Stimulated activated CD8-positive, alpha-beta memory T cell treated with anti-CD3 and anti-CD28 coated beads, Interleukin-12 subunit alpha, Interleukin-12 subunit beta, amount 100 ng/mL, for 1 hour (primary cell): ENCODE measurements at regions not wholly inside any gene's neighbourhood (a gene's known extent, or its start where the extent isn't known, plus 50 kb on each side); places are given as distances from the start of the nearest gene placed in this dataset.

Experiments
- DNase-seq: peaks from one replicate; pipeline ENCODE4 v3.0.0-alpha.2; 2020; ENCODE audit warnings: low read depth

GRCh38 chr2:18465979-18466378, 94.5 kb downstream of the RDH14 start:
- DNase-seq, result no peak

GRCh38 chr2:18464913-18465312, 95.5 kb downstream of the RDH14 start:
- no peak for DNase-seq

GRCh38 chr2:18456026-18456425, 104.4 kb downstream of the RDH14 start:
- no peak for DNase-seq

DNA sequence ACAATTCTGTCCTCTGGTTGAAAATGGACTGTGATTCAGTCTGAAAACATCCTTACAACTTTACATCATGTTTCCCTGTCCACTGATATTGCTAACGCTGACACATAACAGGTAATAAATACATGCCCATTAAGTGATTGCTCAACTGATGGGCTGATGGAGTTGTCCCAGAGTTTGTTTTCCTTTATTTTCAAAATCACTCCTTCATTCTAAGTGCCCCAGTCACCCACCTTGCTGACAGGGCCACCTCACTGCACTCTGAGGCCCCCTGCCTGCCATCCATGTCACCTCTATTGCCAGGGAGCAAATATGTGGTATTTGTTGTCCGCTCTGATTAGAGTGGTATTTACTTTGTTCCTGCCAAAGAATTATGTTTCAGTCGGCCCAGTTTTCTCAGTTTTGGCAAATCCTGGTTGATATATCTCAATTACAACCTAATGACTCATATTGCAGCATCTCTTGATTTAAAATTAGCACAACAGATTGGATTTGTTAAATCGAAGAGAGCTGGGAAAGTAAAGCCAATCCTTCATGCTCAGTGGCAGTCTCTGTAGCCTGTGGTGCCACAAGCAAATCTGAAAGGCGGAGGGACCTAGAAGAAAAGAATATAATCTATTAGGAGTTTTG, 105.1 kb downstream of the RDH14 start:
- no peak for DNase-seq

DNA sequence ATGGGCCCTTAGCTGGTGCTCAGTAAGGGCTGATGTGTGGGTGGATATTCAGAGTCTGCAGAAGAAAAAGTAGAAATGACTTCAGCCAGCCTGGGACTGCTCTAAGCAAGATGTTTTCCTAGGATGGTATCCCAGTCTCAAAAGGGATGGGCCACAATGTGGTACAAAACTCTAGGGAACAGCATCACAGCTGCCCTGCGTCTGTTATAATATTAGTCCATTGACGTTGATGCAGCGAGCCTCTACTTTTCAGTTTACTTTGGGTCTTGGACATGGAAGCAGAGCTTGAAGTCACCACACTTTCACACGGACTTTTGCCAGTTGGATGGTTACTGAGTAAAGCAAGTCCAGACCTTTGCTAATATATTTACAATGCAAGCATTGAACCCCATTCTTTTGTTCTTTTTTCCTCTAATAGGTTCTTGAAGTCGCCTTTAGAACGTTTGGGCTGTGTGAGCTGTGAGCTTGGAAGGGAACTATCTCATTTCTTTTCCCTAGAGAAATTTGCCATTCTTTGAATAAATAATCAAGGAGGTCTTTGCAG, 105.7 kb downstream of the RDH14 start:
- DNase-seq, result no peak

DNA sequence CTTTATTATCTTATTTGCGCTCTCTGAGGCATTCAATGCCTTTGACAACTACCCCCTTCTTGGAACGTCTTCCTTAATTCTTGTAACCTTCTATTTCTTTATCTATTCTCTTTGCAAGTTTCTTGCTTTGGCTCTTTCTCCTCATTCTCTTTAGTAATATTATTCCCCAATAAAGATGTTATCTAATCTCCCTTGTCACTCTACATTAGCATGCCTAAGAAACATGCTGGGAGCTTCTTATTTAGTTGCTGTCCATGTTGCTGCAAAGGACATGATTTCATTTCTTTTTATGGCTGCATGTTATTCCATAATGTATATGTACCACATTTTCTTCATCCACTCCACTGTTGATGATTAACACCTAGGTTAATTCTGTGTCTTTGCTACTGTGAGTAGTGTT, 113.7 kb downstream of the RDH14 start:
- DNase-seq, result no peak

DNA sequence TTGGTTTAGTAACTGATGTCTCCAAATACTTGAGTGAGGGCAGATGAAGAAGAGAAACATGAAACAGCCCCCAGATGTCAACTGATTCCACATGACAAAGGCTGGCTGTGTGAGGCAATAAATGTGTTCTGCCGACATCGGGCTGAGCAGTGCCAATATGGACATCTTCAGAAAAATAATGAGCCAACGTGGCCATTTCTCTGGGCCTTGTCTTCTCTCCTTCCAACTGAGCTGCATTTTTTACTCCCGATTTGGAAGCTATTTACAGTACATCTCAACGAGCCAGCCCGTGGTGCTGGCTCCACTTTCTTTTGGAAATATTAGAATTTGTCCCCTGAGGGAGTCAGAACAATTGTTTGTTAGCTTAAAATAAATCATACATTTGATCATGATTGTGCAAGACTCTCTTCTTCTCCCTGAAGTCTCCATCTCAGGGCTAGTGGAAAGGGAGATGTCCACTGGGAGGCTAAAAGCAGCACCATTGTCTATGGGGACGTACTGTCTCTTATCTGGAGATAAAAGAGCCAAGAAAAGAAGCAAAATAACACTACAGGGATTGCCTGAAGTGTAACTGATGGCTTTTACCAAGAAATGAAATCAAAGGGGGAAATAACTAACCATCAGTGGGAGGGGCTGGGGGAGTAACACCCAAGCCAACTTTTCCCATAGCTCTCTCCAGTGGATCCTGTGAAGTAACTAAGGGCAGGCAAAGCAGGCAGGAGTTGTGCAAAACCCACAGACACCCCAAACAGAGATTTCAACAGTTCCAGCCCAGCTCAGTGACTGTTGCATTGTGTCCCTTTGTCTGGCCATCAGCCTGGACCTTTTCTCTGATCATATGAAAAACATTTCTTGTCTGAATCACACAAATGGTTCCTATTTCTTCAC, 114.8 kb downstream of the RDH14 start:
- no peak for DNase-seq

DNA sequence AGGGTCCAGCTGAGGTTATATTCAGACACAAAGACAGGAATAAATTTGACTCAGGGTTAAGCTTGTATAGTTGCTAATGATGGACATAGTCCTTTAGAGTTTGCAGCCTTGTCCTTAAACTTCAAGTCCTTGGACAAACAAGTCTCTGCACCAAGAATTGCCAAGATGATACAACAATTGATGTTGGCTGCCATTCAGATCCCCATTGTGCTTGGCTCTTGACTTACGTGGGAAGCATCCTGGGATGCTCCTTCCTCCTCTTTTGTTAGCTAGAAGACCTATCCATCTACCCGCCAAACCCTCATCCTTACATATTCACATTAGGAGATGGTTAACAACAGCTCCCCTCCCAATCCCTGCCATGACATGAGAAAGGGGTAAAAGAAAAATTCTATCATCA, 115.6 kb downstream of the RDH14 start:
- no peak for DNase-seq

DNA sequence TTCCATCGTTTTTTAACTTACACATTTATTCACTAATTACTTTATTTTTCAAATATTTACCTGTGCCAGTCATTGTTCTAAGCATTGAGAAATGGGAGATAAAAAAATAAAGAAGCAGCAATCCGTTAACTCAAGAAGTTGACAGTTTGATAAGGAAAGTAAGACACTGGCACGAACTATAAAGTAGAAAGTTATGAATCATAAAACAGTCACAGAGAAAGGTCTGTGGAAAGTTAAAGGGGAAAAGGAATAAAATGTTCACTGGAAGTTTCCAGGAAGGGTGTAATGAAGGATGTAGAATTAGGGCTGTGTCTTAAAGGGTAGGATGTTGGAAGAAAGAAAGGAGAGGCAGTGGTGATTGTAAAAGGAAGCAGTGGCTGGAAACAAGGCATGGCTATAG, 118.9 kb downstream of the RDH14 start:
- no peak for DNase-seq

- DNase-seq, result no peak
Measured at GRCh38 chr2:18440777-18441176, 119.7 kb downstream of the RDH14 start.

DNA sequence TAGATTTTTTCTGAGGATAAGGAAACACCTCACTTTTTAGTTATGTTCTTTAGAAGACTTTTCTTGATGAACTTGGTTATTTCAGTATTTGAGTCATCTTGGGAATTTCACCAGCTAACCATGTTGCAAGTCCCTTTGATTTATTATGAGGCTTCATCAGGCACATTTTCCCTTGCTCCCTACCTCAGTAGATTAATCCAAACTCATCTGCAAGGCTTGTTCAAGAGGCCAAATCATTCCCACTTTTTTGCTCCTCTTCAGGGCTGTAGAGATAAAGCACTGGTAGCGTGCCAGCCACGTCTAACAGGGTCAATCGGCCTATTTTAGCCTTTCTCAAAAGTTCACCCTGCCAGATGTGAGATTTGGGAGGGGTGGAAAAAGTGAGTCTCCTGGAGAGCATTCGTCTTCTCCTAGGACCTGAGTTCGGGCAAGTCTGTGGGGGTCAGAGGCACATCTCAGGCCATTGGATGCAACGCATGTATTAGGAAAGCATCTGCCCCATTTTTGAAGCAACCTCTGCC, 120.3 kb downstream of the RDH14 start:
- no peak for DNase-seq

DNA sequence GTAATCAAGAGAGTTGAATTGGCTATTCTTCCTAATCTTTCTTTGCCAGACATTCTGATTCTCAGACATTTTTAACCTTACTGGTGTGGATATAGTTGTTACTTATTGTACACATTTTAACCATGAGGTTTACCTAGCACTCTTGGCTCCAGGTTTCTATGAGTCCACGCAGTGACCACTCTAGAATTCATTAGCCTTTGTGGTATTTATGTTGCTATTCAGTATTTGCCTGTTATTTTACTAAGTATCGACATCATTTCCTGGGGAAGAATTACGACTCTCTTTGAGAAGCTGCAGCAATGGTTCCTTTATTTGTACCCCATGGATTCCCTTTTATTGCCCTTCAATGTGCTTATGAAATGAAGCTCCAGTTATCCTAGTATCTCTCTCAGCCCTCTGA, 120.7 kb downstream of the RDH14 start:
- DNase-seq, result no peak

GRCh38 chr2:18437909-18438308, 122.5 kb downstream of the RDH14 start:
- DNase-seq, result no peak

- DNase-seq, result no peak
Measured at GRCh38 chr2:18436503-18437005, 123.9 kb downstream of the RDH14 start.

GRCh38 chr2:18435426-18436037, 124.9 kb downstream of the RDH14 start:
- DNase-seq, result no peak

- no peak for DNase-seq
Measured at GRCh38 chr2:18433872-18434271, 126.6 kb downstream of the RDH14 start.

DNA sequence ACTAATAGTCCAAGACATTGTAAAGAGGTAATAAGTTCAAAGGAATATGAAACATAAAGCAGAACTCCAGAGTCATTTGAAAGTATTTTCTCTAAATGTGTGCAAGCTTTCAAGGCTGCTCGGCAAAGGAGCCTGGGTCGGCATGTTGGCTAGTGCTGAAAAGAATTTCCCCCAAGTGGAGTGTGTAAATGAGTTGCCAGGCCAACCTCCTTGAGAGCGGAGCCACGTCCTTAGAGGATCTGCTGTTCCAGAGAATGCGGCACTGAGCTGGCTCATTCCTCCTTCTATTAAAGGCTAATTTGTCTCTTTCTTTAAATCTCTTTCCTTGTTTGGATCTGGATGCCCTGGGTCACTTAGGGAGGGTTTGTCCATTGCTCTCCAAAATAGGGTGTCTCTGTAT, 127.5 kb downstream of the RDH14 start:
- DNase-seq, result no peak

DNA sequence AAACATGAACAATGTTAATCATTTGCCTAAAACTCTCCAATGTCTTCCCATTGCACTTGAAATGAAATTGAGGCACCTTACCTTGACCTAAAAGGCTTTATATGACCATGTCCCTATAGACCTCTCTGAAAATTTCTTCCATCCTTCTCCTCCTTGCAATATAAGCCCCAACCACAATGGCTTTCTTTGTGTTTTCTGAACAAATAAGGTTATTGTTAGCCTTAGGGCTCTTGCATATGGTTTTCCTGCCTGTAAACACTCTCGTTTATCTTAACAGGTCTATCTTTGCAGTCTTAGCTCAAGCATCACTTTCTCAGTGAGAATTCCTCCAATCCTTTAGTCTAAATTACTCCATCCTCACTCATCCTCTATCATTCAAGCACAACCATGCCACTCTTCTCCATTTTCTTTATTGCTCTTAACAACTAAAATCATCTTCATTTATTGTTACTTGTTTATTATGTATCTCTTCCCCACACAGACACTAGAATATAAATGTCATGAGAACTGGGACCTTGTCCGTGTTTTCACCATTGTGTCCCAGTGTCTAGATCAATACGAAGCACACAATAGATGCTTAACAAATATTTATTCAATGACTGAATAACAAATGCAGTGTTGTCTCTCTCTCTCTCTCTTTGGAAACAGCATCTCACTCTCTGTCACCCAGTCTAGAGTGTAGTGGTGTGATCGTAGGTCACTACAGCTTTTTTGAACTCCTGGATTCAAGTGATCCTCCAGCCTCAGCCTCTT, 129.3 kb downstream of the RDH14 start:
- no peak for DNase-seq

DNA sequence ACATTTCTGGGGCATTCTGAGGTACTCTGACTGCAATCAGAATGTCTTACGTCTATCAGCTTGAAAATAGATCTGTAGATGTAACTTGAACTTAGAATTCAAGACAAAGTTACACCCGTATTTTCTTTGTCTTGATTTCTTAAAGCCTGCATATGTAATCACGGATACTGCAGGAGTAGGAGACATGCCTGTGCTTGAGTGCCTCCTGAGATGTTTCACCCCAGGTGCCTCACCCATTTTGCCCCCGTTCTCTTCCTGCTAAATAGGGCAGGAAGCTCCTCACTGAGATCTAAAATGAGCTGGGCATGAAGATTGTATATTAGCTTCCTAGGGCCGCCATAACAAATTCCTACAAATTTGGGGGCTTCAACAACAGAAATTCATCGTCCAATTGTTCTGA, 131.9 kb downstream of the RDH14 start:
- no peak for DNase-seq

DNA sequence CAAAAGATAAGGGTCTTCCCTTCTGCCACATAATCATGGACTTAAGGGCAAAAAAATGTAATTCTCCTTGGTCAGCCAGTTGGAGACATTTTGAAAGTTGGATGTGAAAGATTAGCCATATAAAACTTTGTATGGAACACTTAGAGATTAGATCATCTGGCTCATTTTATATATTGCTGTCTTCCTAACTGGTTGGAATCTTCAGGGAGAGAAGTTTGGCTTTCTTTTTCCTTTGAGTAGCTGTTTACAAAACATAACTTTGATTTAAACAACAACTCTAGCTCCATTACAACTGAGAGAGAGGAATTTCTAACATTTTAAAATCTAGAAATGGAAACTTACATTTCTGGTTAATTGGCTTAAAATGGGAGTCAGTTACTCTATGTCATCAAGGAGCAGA, 132.7 kb downstream of the RDH14 start:
- DNase-seq, result no peak

DNA sequence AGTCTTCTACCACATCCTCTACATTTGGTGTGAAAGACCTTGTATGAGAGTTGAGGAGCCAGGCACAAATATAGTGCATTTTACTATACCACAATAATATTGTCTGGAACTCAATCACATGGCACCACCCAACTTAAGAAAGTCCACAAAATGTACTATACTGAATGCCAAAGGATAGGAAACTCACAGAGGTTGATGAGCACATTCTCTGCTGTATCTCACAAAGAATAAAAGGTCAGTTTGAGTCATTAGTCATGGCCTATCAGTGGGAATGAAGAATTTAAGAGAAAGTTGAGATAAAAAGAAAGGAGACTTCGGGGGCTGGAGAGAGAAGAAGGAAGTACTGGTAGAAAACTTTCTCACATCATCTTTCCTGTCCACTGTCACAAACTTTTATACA, 134.3 kb downstream of the RDH14 start:
- DNase-seq, result no peak

DNA sequence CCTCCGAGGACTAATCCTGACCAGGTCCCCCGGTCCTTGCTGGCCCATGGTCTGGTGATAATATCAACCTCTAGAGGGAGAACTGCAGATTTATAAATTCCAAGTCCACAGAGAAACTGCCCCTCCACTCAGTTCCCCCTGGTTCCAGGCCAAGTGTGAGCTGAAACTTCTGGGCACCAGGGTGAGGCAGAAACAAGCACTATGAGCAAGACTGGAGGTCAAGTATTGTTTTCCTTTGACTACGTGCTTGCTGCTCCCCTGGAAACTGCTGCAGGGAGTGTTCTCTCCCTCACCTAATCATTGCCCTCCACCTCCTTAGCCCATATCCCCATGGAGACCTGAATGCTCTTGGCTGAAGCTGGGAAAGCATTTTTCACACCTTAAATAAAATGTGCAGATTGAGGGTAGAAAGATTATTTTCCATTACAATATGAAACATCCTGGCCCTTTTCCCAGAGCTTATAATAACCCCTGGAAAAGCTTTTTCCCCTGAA, 135.2 kb downstream of the RDH14 start:
- DNase-seq, result no peak
